HG02970 (cell line): ENCODE measurements at regions not wholly inside any gene's neighbourhood (a gene's known extent, or its start where the extent isn't known, plus 50 kb on each side); places are given as distances from the start of the nearest gene placed in this dataset.
"Not testable (repeated sequence)": the region's sequence is repeated elsewhere in the genome, so short reads cannot be mapped to it uniquely, and the experiment has no call there.

Experiments used
- ATAC-seq: cut with Tn5 transposase; IDR thresholded peaks from one replicate; pipeline ENCODE4 v1.9.1; 2021; ENCODE audit warnings: mild to moderate bottlenecking, moderate library complexity, moderate number of reproducible peaks; ENCODE audit not compliant: unreplicated experiment, low FRiP score

GRCh38 chr21:38908537-38908936 is 102.8 kb downstream of the ETS2 start:
- no peak for ATAC-seq

GRCh38 chr21:38905752-38906151 is 100.0 kb downstream of the ETS2 start:
- ATAC-seq, result no peak

GRCh38 chr21:38905328-38905727 is 99.6 kb downstream of the ETS2 start:
- no peak for ATAC-seq

GRCh38 chr21:38903690-38904139 is 98.0 kb downstream of the ETS2 start:
- no peak for ATAC-seq

GRCh38 chr21:38902608-38903445 is 97.1 kb downstream of the ETS2 start:
- ATAC-seq, result no peak

- ATAC-seq, result no peak
These were observed 94.8 kb downstream of the ETS2 start for GRCh38 chr21:38900499-38900898.

- ATAC-seq, result not testable (repeated sequence)
These were observed 94.3 kb downstream of the ETS2 start for GRCh38 chr21:38899985-38900384.

- no peak for ATAC-seq
These were observed 93.7 kb downstream of the ETS2 start for GRCh38 chr21:38899277-38899947.

- ATAC-seq, result no peak
These were observed 92.8 kb downstream of the ETS2 start for GRCh38 chr21:38898422-38899096.

- no peak for ATAC-seq
These were observed 92.0 kb downstream of the ETS2 start for GRCh38 chr21:38897532-38898421.

GRCh38 chr21:38894899-38895298 is 89.2 kb downstream of the ETS2 start:
- ATAC-seq, result no peak

GRCh38 chr21:38888991-38889561 is 83.3 kb downstream of the ETS2 start:
- no peak for ATAC-seq

- no peak for ATAC-seq
These were observed 82.0 kb downstream of the ETS2 start for GRCh38 chr21:38887749-38888148.

- ATAC-seq, result no peak
These were observed 81.4 kb downstream of the ETS2 start for GRCh38 chr21:38887062-38887686.

GRCh38 chr21:38885909-38886308 is 80.2 kb downstream of the ETS2 start:
- ATAC-seq, result no peak

GRCh38 chr21:38884440-38884839 is 78.7 kb downstream of the ETS2 start:
- no peak for ATAC-seq

GRCh38 chr21:38883142-38883541 is 77.4 kb downstream of the ETS2 start:
- ATAC-seq, result no peak

- ATAC-seq, result no peak
These were observed 75.4 kb downstream of the ETS2 start for GRCh38 chr21:38881131-38881530.

- ATAC-seq, result no peak
These were observed 74.8 kb downstream of the ETS2 start for GRCh38 chr21:38880577-38880966.
